IMR-90 (cell line): ENCODE measurements at regions not wholly inside any gene's neighbourhood (a gene's known extent, or its start where the extent isn't known, plus 50 kb on each side); places are given as distances from the start of the nearest gene placed in this dataset.

Experiments
- CEBPB ChIP-seq: IDR thresholded peaks from 2 replicates; pipeline ENCODE4 v1.6.1; 2012; ENCODE audit warnings: low read depth, low read length, improper control_type of control experiment
- CTCF ChIP-seq: conservative IDR thresholded peaks from 2 replicates; pipeline ENCODE4 v1.5.1; 2012; ENCODE audit warnings: mild to moderate bottlenecking, low read depth, low read length, improper control_type of control experiment
- ELK1 ChIP-seq: fragments of 150-350 bp; IDR thresholded peaks from 2 replicates; pipeline ENCODE4 v1.6.1; 2016; ENCODE audit warnings: low read depth, mild to moderate bottlenecking, low read length, moderate library complexity, borderline replicate concordance
- MAFK ChIP-seq: IDR thresholded peaks from 2 replicates; pipeline ENCODE4 v1.6.1; 2012; ENCODE audit warnings: low read depth, low read length, improper control_type of control experiment
- POLR2A ChIP-seq: IDR thresholded peaks from 2 replicates; pipeline ENCODE4 v1.6.1; 2012; ENCODE audit warnings: mild to moderate bottlenecking, low read depth, low read length
- RAD21 ChIP-seq: IDR thresholded peaks from 2 replicates; pipeline ENCODE4 v1.6.1; 2012; ENCODE audit warnings: low read length, improper control_type of control experiment
- RFX5 ChIP-seq: IDR thresholded peaks from 2 replicates; pipeline ENCODE4 v1.8.0; 2012; ENCODE audit warnings: low read depth, mild to moderate bottlenecking, low read length, moderate library complexity
- USF2 ChIP-seq: fragments of 150-350 bp; IDR thresholded peaks from 2 replicates; pipeline ENCODE4 v1.6.1; 2017; ENCODE audit warnings: mild to moderate bottlenecking, antibody characterized with exemption, low read length, low read depth

- TF ChIP-seq POLR2A, result no peak
- no peak for TF ChIP-seq CTCF
- no peak for TF ChIP-seq RAD21
- TF ChIP-seq MAFK, result 0 out of 2 replicates have a peak, but pooled peaks have one; percentile 0
- no peak for TF ChIP-seq CEBPB
- TF ChIP-seq USF2, result no peak
- TF ChIP-seq RFX5, result no peak
- TF ChIP-seq ELK1, result no peak
Measured at GRCh38 chr2:75309596-75310463, 110.5 kb upstream of the TACR1 start.
